H9 (cell line): ENCODE measurements at regions not wholly inside any gene's neighbourhood (a gene's known extent, or its start where the extent isn't known, plus 50 kb on each side); places are given as distances from the start of the nearest gene placed in this dataset.

ENCODE experiments used
- DNase-seq: peaks from one replicate; pipeline ENCODE4 v3.0.0-alpha.2; 2017
- H2AFZ ChIP-seq: one replicate; pipeline ENCODE4 v1.6.1; 2013; ENCODE audit warnings: mild to moderate bottlenecking, low read length, control low read depth, moderate library complexity
- H2AK5ac ChIP-seq: 2 replicates; pipeline ENCODE4 v1.6.1; 2013; ENCODE audit warnings: low read length, control low read depth, mixed read lengths; ENCODE audit not compliant: insufficient read length
- H2BK120ac ChIP-seq: one replicate; pipeline ENCODE4 v1.6.1; 2013; ENCODE audit warnings: low read depth, mild to moderate bottlenecking, low read length, control low read depth, inconsistent platforms; ENCODE audit not compliant: poor library complexity, severe bottlenecking
- H2BK12ac ChIP-seq: 2 replicates; pipeline ENCODE4 v1.6.1; 2013; ENCODE audit warnings: low read length, control low read depth, mixed read lengths, low read depth; ENCODE audit not compliant: insufficient read length
- H2BK15ac ChIP-seq: 2 replicates; pipeline ENCODE4 v1.6.1; 2013; ENCODE audit warnings: low read depth, low read length, control low read depth
- H2BK20ac ChIP-seq: one replicate; pipeline ENCODE4 v1.6.1; 2013; ENCODE audit warnings: low read depth, mild to moderate bottlenecking, low read length, control low read depth, inconsistent platforms; ENCODE audit not compliant: poor library complexity, severe bottlenecking
- H2BK5ac ChIP-seq: 2 replicates; pipeline ENCODE4 v1.6.1; 2013; ENCODE audit warnings: low read length, control low read depth, mixed read lengths; ENCODE audit not compliant: insufficient read length
- H3K14ac ChIP-seq: 2 replicates; pipeline ENCODE4 v1.6.1; 2013; ENCODE audit warnings: low read length, control low read depth; ENCODE audit not compliant: insufficient read depth
- H3K18ac ChIP-seq: 2 replicates; pipeline ENCODE4 v1.6.1; 2013; ENCODE audit warnings: low read depth, mild to moderate bottlenecking, mixed read lengths, low read length, control low read depth; ENCODE audit not compliant: insufficient read length
- H3K23ac ChIP-seq: 2 replicates; pipeline ENCODE4 v1.6.1; 2013; ENCODE audit warnings: low read length, control low read depth, mixed read lengths, low read depth; ENCODE audit not compliant: insufficient read length
- H3K23me2 ChIP-seq: 2 replicates; pipeline ENCODE4 v1.6.1; 2013; ENCODE audit warnings: low read depth, mild to moderate bottlenecking, mixed read lengths, low read length, control low read depth; ENCODE audit not compliant: insufficient read length, poor library complexity, severe bottlenecking
- H3K27ac ChIP-seq: 2 replicates; pipeline ENCODE4 v1.5.1; 2013; ENCODE audit warnings: low read length, control low read depth, mixed read lengths, low read depth; ENCODE audit not compliant: insufficient read length
- H3K27me3 ChIP-seq: 2 replicates; pipeline ENCODE4 v1.6.1; 2013; ENCODE audit warnings: low read length, control low read depth, inconsistent platforms; ENCODE audit not compliant: insufficient read depth
- H3K4ac ChIP-seq: 2 replicates; pipeline ENCODE4 v1.6.1; 2013; ENCODE audit warnings: low read depth, mild to moderate bottlenecking, control low read depth, inconsistent platforms, low read length, moderate library complexity
- H3K4me1 ChIP-seq: 2 replicates; pipeline ENCODE4 v1.6.1; 2013; ENCODE audit warnings: low read length, control low read depth, inconsistent platforms; ENCODE audit not compliant: insufficient read depth
- H3K4me2 ChIP-seq: 2 replicates; pipeline ENCODE4 v1.6.1; 2013; ENCODE audit warnings: low read length, control low read depth, mixed read lengths; ENCODE audit not compliant: insufficient read length, insufficient read depth
- H3K56ac ChIP-seq: 2 replicates; pipeline ENCODE4 v1.6.1; 2013; ENCODE audit warnings: low read depth, mild to moderate bottlenecking, mixed read lengths, low read length, control low read depth; ENCODE audit not compliant: insufficient read length
- H3K79me1 ChIP-seq: 2 replicates; pipeline ENCODE4 v1.6.1; 2013; ENCODE audit warnings: low read depth, mild to moderate bottlenecking, moderate library complexity, low read length, control low read depth, inconsistent platforms; ENCODE audit not compliant: insufficient read depth, poor library complexity, severe bottlenecking
- H3K79me2 ChIP-seq: 2 replicates; pipeline ENCODE4 v1.6.1; 2013; ENCODE audit warnings: low read length, control low read depth, inconsistent platforms; ENCODE audit not compliant: insufficient read depth
- H3K9ac ChIP-seq: 2 replicates; pipeline ENCODE4 v1.6.1; 2013; ENCODE audit warnings: low read length, control low read depth, mixed read lengths; ENCODE audit not compliant: insufficient read length; ENCODE audit errors: extremely low read depth
- H3K9me3 ChIP-seq: one replicate; pipeline ENCODE4 v1.6.1; 2013; ENCODE audit warnings: low read depth, low read length, inconsistent platforms; ENCODE audit not compliant: control insufficient read depth
- H3T11ph ChIP-seq: one replicate; pipeline ENCODE4 v1.6.1; 2013; ENCODE audit warnings: mild to moderate bottlenecking, low read length, control low read depth, inconsistent platforms
- H4K20me1 ChIP-seq: one replicate; pipeline ENCODE4 v1.6.1; 2013; ENCODE audit not compliant: control insufficient read depth, insufficient read length, insufficient read depth
- H4K5ac ChIP-seq: 2 replicates; pipeline ENCODE4 v1.6.1; 2013; ENCODE audit warnings: low read depth, mild to moderate bottlenecking, mixed read lengths, low read length, control low read depth; ENCODE audit not compliant: insufficient read length
- H4K8ac ChIP-seq: replicated peaks from 2 replicates; pipeline ENCODE4 v1.6.1; 2013; ENCODE audit warnings: low read length, control low read depth, mixed read lengths, low read depth; ENCODE audit not compliant: insufficient read length
- H4K91ac ChIP-seq: 2 replicates; pipeline ENCODE4 v1.6.1; 2013; ENCODE audit warnings: low read depth, mild to moderate bottlenecking, moderate library complexity, mixed read lengths, low read length, control low read depth; ENCODE audit not compliant: insufficient read length
- H3K27ac Mint-ChIP-seq, 3 experiments: 2 replicates in 2 of 3; 3 replicates in 1 of 3; pipeline ENCODE4 v1.8.0; 2020 to 2021; ENCODE audit warnings: mixed read lengths in 3 of 3, mild to moderate bottlenecking in 1 of 3, moderate library complexity in 1 of 3
- H3K27me3 Mint-ChIP-seq: 2 replicates; pipeline ENCODE4 v1.8.0; 2021; ENCODE audit warnings: low read depth, mild to moderate bottlenecking, moderate library complexity, mixed read lengths
- H3K36me3 Mint-ChIP-seq, 3 experiments: 2 replicates in 2 of 3; 3 replicates in 1 of 3; pipeline ENCODE4 v1.8.0; 2020 to 2021; ENCODE audit warnings: low read depth in 3 of 3, mixed read lengths in 3 of 3; ENCODE audit not compliant: insufficient read depth in 1 of 3
- H3K4me1 Mint-ChIP-seq, 2 experiments: 2 replicates each; pipeline ENCODE4 v1.8.0; 2020; ENCODE audit warnings: mixed read lengths in 2 of 2
- H3K4me3 Mint-ChIP-seq, 2 experiments: 2 replicates in 1 of 2; 3 replicates in 1 of 2; pipeline ENCODE4 v1.8.0; 2020 to 2021; ENCODE audit warnings: mild to moderate bottlenecking in 2 of 2, mixed read lengths in 2 of 2, moderate library complexity in 1 of 2
- H3K9me3 Mint-ChIP-seq, 2 experiments: 2 replicates in 1 of 2; 3 replicates in 1 of 2; pipeline ENCODE4 v1.8.0; 2020; ENCODE audit warnings: mild to moderate bottlenecking in 2 of 2, mixed read lengths in 2 of 2, moderate library complexity in 1 of 2
- WGBS: extraction: QIAGEN DNeasy Blood & Tissue Kit; methylation state at CpG from one replicate; pipeline ENCODE4 v1.1.7; 2013; ENCODE audit warnings: missing lambda C conversion rate, low lambda C conversion rate, mixed read lengths; ENCODE audit not compliant: insufficient read length; ENCODE audit errors: extremely low coverage; 5-methylcytosine and 5-hydroxymethylcytosine counted together
- TF ChIP-seq, protein P1 (sequence below): fragments of 200-600 bp; sonication (generic); conservative IDR thresholded peaks from 3 replicates; pipeline ENCODE4 v1.8.0; 2021; ENCODE audit warnings: antibody characterized with exemption, mild to moderate bottlenecking

- TF ChIP-seq, protein P1, sequence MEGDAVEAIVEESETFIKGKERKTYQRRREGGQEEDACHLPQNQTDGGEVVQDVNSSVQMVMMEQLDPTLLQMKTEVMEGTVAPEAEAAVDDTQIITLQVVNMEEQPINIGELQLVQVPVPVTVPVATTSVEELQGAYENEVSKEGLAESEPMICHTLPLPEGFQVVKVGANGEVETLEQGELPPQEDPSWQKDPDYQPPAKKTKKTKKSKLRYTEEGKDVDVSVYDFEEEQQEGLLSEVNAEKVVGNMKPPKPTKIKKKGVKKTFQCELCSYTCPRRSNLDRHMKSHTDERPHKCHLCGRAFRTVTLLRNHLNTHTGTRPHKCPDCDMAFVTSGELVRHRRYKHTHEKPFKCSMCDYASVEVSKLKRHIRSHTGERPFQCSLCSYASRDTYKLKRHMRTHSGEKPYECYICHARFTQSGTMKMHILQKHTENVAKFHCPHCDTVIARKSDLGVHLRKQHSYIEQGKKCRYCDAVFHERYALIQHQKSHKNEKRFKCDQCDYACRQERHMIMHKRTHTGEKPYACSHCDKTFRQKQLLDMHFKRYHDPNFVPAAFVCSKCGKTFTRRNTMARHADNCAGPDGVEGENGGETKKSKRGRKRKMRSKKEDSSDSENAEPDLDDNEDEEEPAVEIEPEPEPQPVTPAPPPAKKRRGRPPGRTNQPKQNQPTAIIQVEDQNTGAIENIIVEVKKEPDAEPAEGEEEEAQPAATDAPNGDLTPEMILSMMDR: no peak
- Histone ChIP-seq H3T11ph (no peak overlapping the region), H4K5ac (no peak overlapping the region), H3K4me1 (no peaks in the 10 kb centered on the region), H3K79me2 (no peaks in the 10 kb centered on the region), H3K9ac (no peak overlapping the region), H3K23ac (no peak overlapping the region), H2BK120ac (no peak overlapping the region), H4K20me1 (no peaks in the 10 kb centered on the region), H2BK5ac (no peak overlapping the region), H4K8ac (no peak overlapping the region), H3K79me1 (no peaks in the 10 kb centered on the region), H2AFZ (no peak overlapping the region), H3K27ac (no peak overlapping the region), H2BK20ac (no peak overlapping the region), H3K4me2 (no peak overlapping the region), H3K23me2 (no peaks in the 10 kb centered on the region), H2AK5ac (no peak overlapping the region), H2BK12ac (no peak overlapping the region), H3K18ac (no peak overlapping the region), H3K4ac (no peak overlapping the region), H3K9me3 (peaks cover 43% of the 10 kb centered on the region), H3K27me3 (no peaks in the 10 kb centered on the region), H2BK15ac (no peak overlapping the region), H3K14ac (no peak overlapping the region), H4K91ac (no peak overlapping the region), H3K56ac (no peak overlapping the region)
- no CpG with 5 or more reads among the region's 4 CpGs for WGBS
- H3K27me3 Mint-ChIP-seq: peaks cover 3% of the 10 kb centered on the region
- peaks cover 73 to 74% of the 10 kb centered on the region in 2 experiments for H3K9me3 Mint-ChIP-seq
- no peak for DNase-seq
- H3K4me3 Mint-ChIP-seq: no peak overlapping the region
- no peaks in the 10 kb centered on the region; a peak in 1 of 7 replicates for H3K36me3 Mint-ChIP-seq
- H3K4me1 Mint-ChIP-seq: no peaks in the 10 kb centered on the region
- no peak overlapping the region for H3K27ac Mint-ChIP-seq
Measured at GRCh38 chrX:47748576-47748975, 88.1 kb upstream of the ZNF81 start.
